ENCODE measurements at regions not wholly inside any gene's neighbourhood (a gene's known extent, or its start where the extent isn't known, plus 50 kb on each side); places are given as distances from the start of the nearest gene placed in this dataset.

GRCh38 chr2:181367411-181367810 lies 89.8 kb upstream of the ITGA4 start:
- Histone ChIP-seq H4K20me1 (ENCODE audit: insufficient read depth, low read depth, low read length) (no peaks in the 10 kb centered on the region), H3K79me2 (ENCODE audit: low read length) (no peaks in the 10 kb centered on the region), H3K4me3 (ENCODE audit: low read length) (no peak overlapping the region), H3K9ac (ENCODE audit: low read length) (no peak overlapping the region), H2AFZ (ENCODE audit: low read length) (no peak overlapping the region), H3K9me3 (ENCODE audit: low read length) (no peaks in the 10 kb centered on the region), H3K36me3 (ENCODE audit: insufficient read depth, low read length) (no peaks in the 10 kb centered on the region), H3K27me3 (ENCODE audit: low read length) (no peaks in the 10 kb centered on the region), H3K27ac (ENCODE audit: low read length) (no peak overlapping the region), H3K4me1 (ENCODE audit: low read length) (peaks cover 16% of the 10 kb centered on the region), H3K4me2 (ENCODE audit: low read depth, low read length, poor library complexity, severe bottlenecking) (no peak overlapping the region), H3K9me2 (replicated peaks; ENCODE audit: insufficient read depth, low read length) (no peaks in the 10 kb centered on the region)
- no peak for DNase-seq

DNA sequence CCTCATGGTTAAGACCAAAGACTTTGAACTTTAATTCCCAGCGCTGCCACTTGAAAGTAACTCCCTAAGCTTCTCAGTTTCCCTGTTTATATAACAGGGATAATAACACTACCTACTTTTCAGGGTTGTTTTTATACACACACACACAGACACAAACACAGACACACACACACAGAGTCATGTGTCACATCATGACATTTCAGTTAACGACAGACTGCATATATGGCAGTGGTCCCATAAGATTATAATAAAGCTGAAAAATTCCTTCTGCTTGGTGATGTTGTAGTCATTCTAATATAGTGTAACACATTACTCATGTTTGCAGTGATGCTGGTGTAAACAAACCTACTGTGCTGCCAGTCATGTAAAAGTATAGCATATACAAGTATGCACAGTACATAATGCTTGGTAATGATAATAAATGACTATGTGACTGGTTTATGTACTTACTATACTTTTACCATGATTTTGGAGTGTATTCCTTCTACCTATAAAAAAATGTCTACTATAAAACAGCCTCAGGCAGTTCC lies 89.2 kb upstream of the ITGA4 start:
- Histone ChIP-seq H3K4me3 (ENCODE audit: low read length) (no peak overlapping the region), H3K4me1 (ENCODE audit: low read length) (peaks cover 14% of the 10 kb centered on the region), H3K4me2 (ENCODE audit: low read depth, low read length, poor library complexity, severe bottlenecking) (no peak overlapping the region), H3K9me3 (ENCODE audit: low read length) (no peaks in the 10 kb centered on the region), H3K9me2 (replicated peaks; ENCODE audit: insufficient read depth, low read length) (no peaks in the 10 kb centered on the region), H3K79me2 (ENCODE audit: low read length) (no peaks in the 10 kb centered on the region), H4K20me1 (ENCODE audit: insufficient read depth, low read depth, low read length) (no peaks in the 10 kb centered on the region), H2AFZ (ENCODE audit: low read length) (no peak overlapping the region), H3K36me3 (ENCODE audit: insufficient read depth, low read length) (no peaks in the 10 kb centered on the region), H3K27ac (ENCODE audit: low read length) (no peak overlapping the region), H3K27me3 (ENCODE audit: low read length) (no peaks in the 10 kb centered on the region), H3K9ac (ENCODE audit: low read length) (no peak overlapping the region)
- DNase-seq: no peak

DNA sequence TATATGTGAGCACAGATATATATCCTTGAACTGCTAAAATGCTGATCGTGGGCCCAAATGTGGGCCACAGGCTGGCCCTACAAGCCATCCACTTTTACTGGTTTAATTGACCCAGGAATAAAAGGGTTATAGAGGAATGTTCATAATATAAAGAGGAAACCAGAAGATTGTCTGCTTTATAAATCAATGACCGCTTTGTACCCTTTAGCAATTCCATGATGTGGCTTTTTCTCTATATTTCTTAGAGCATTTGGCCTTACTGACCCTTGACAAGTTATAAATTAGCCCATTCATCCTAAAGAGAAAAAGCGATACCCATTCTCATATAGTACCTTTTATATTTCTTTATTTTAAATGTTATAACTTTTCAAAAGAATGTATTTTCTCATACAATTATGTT lies 87.1 kb upstream of the ITGA4 start:
- H3K4me1 ChIP-seq (ENCODE audit: low read length): peaks cover 15% of the 10 kb centered on the region
- no peak for DNase-seq
- H3K4me2 ChIP-seq (ENCODE audit: low read depth, low read length, poor library complexity, severe bottlenecking): no peak overlapping the region
- no peaks in the 10 kb centered on the region for H4K20me1 ChIP-seq (ENCODE audit: insufficient read depth, low read depth, low read length)
- H3K9ac ChIP-seq (ENCODE audit: low read length): no peak overlapping the region
- H2AFZ ChIP-seq (ENCODE audit: low read length): 0 out of 2 replicates have a peak overlapping the region, but pooled peaks have one; percentile 6
- no peaks in the 10 kb centered on the region for H3K36me3 ChIP-seq (ENCODE audit: insufficient read depth, low read length)
- no peaks in the 10 kb centered on the region for H3K9me2 ChIP-seq (replicated peaks; ENCODE audit: insufficient read depth, low read length)
- no peak overlapping the region for H3K4me3 ChIP-seq (ENCODE audit: low read length)
- H3K9me3 ChIP-seq (ENCODE audit: low read length): no peaks in the 10 kb centered on the region
- no peak overlapping the region for H3K27ac ChIP-seq (ENCODE audit: low read length)
- no peaks in the 10 kb centered on the region for H3K79me2 ChIP-seq (ENCODE audit: low read length)
- H3K27me3 ChIP-seq (ENCODE audit: low read length): no peaks in the 10 kb centered on the region

- DNase-seq: no peak
- H3K4me3 ChIP-seq (ENCODE audit: low read length): no peak overlapping the region
- H3K4me1 ChIP-seq (ENCODE audit: low read length): peaks cover 26% of the 10 kb centered on the region
- H3K9ac ChIP-seq (ENCODE audit: low read length): no peak overlapping the region
- no peak overlapping the region for H3K4me2 ChIP-seq (ENCODE audit: low read depth, low read length, poor library complexity, severe bottlenecking)
- H3K36me3 ChIP-seq (ENCODE audit: insufficient read depth, low read length): no peaks in the 10 kb centered on the region
- no peaks in the 10 kb centered on the region for H3K9me2 ChIP-seq (replicated peaks; ENCODE audit: insufficient read depth, low read length)
- no peaks in the 10 kb centered on the region for H3K27me3 ChIP-seq (ENCODE audit: low read length)
- no peaks in the 10 kb centered on the region for H3K9me3 ChIP-seq (ENCODE audit: low read length)
- H4K20me1 ChIP-seq (ENCODE audit: insufficient read depth, low read depth, low read length): no peaks in the 10 kb centered on the region
- no peak overlapping the region for H2AFZ ChIP-seq (ENCODE audit: low read length)
- H3K27ac ChIP-seq (ENCODE audit: low read length): no peak overlapping the region
- no peaks in the 10 kb centered on the region for H3K79me2 ChIP-seq (ENCODE audit: low read length)
These were observed 86.0 kb upstream of the ITGA4 start for GRCh38 chr2:181371195-181371594.

DNA sequence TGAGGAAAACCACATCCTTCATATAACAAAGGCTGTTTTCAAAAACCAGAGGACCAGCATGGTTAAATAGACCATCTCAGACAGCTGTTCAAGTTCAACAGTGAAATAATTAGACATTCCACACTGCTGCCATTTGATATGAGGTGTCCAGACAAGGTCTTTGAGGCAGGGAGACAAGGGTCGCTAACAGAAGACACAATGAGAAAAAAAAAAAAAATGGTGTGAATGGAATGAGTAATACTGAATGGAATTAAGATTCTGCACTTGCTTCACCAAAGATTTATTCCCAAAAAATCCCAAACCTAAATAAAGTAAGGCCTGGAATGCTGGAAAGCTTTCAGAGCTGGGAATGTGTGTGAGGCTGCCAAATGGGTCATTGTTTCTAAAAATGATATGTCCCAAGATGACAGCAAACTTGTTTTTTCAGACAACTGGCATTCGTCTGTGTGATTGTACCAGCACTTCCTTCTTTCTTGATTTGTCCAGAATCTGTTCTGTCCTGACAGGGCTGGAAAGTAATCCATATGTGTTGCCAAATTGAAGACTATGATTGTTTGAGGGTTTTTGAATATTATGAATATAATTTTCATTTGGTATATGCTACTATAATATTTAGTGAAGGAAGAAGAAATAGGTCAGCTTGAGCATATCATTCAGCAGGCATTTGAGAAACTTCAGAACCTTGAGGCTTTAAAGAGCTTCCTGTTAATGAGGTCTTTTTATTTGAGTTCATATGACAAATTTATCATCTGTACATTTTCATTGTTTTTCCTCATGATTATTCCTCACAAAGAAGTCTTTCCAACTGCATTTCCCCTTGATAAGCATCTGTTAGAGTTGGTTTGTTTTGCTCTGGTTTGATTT lies 85.2 kb upstream of the ITGA4 start:
- Histone ChIP-seq H3K4me3 (ENCODE audit: low read length) (no peak overlapping the region), H4K20me1 (ENCODE audit: insufficient read depth, low read depth, low read length) (no peaks in the 10 kb centered on the region), H3K9me2 (replicated peaks; ENCODE audit: insufficient read depth, low read length) (no peaks in the 10 kb centered on the region), H3K4me2 (ENCODE audit: low read depth, low read length, poor library complexity, severe bottlenecking) (no peak overlapping the region), H2AFZ (ENCODE audit: low read length) (no peak overlapping the region), H3K27ac (ENCODE audit: low read length) (peak overlapping the region; percentile 25), H3K27me3 (ENCODE audit: low read length) (no peaks in the 10 kb centered on the region), H3K79me2 (ENCODE audit: low read length) (no peaks in the 10 kb centered on the region), H3K4me1 (ENCODE audit: low read length) (peaks cover 34% of the 10 kb centered on the region), H3K36me3 (ENCODE audit: insufficient read depth, low read length) (no peaks in the 10 kb centered on the region), H3K9me3 (ENCODE audit: low read length) (no peaks in the 10 kb centered on the region), H3K9ac (ENCODE audit: low read length) (no peak overlapping the region)
- DNase-seq: no peak

DNA sequence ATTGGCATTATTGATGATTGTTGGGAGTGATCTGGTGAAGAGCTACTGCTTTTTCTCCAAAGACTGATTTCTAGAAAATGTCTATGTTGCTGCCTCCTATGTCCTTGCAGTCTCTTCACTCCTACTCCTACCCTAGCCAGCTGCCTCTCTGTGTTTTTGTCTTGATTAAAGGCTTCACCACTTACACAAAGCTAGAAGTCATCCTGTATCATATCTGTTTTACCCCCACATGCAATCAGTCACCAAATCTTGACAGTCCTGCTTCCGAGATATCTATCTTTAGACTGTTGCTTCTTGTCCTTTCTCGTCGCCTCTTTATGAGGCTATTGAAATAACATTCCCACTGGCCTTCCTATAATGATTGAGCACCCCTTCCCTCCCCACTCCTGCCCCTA lies 84.5 kb upstream of the ITGA4 start:
- Histone ChIP-seq H3K4me3 (ENCODE audit: low read length) (no peak overlapping the region), H3K4me1 (ENCODE audit: low read length) (peaks cover 37% of the 10 kb centered on the region), H4K20me1 (ENCODE audit: insufficient read depth, low read depth, low read length) (no peaks in the 10 kb centered on the region), H3K9ac (ENCODE audit: low read length) (no peak overlapping the region), H3K79me2 (ENCODE audit: low read length) (no peaks in the 10 kb centered on the region), H3K36me3 (ENCODE audit: insufficient read depth, low read length) (no peaks in the 10 kb centered on the region; the same call in 1 of the 2 replicates), H3K9me3 (ENCODE audit: low read length) (no peaks in the 10 kb centered on the region), H3K27me3 (ENCODE audit: low read length) (no peaks in the 10 kb centered on the region), H3K4me2 (ENCODE audit: low read depth, low read length, poor library complexity, severe bottlenecking) (no peak overlapping the region), H3K27ac (ENCODE audit: low read length) (peak overlapping the region; percentile 25), H3K9me2 (replicated peaks; ENCODE audit: insufficient read depth, low read length) (no peaks in the 10 kb centered on the region), H2AFZ (ENCODE audit: low read length) (no peak overlapping the region)
- DNase-seq: no peak

GRCh38 chr2:181374781-181375675 lies 82.2 kb upstream of the ITGA4 start:
- Histone ChIP-seq H3K36me3 (ENCODE audit: insufficient read depth, low read length) (peaks cover 10% of the 10 kb centered on the region), H3K9me3 (ENCODE audit: low read length) (no peaks in the 10 kb centered on the region), H3K9me2 (replicated peaks; ENCODE audit: insufficient read depth, low read length) (no peaks in the 10 kb centered on the region), H3K9ac (ENCODE audit: low read length) (peak overlapping the region; percentile 29), H3K27me3 (ENCODE audit: low read length) (no peaks in the 10 kb centered on the region), H3K27ac (ENCODE audit: low read length) (peak overlapping the region; percentile 73), H3K4me2 (ENCODE audit: low read depth, low read length, poor library complexity, severe bottlenecking) (peak overlapping the region; percentile 52), H3K79me2 (ENCODE audit: low read length) (no peaks in the 10 kb centered on the region), H3K4me3 (ENCODE audit: low read length) (no peak overlapping the region; the same call in 1 of the 2 replicates), H2AFZ (ENCODE audit: low read length) (peak overlapping the region; percentile 70), H4K20me1 (ENCODE audit: insufficient read depth, low read depth, low read length) (no peaks in the 10 kb centered on the region), H3K4me1 (ENCODE audit: low read length) (peaks cover 46% of the 10 kb centered on the region)
- peak; percentile 60 for DNase-seq

- H3K36me3 ChIP-seq (ENCODE audit: insufficient read depth, low read length): peaks cover 10% of the 10 kb centered on the region
- no peak for DNase-seq
- no peaks in the 10 kb centered on the region for H3K79me2 ChIP-seq (ENCODE audit: low read length)
These were observed 80.7 kb upstream of the ITGA4 start for GRCh38 chr2:181376442-181376841.

More at GRCh38 chr2:181376442-181376841, 80.7 kb upstream of the ITGA4 start:
- Histone ChIP-seq H3K4me3 (ENCODE audit: low read length) (no peak overlapping the region), H3K9me2 (replicated peaks; ENCODE audit: insufficient read depth, low read length) (no peaks in the 10 kb centered on the region), H2AFZ (ENCODE audit: low read length) (no peak overlapping the region), H3K27ac (ENCODE audit: low read length) (peak overlapping the region; percentile 73; the same call in 1 of the 2 replicates), H3K9ac (ENCODE audit: low read length) (no peak overlapping the region), H3K27me3 (ENCODE audit: low read length) (no peaks in the 10 kb centered on the region), H3K9me3 (ENCODE audit: low read length) (no peaks in the 10 kb centered on the region), H3K4me1 (ENCODE audit: low read length) (peaks cover 61% of the 10 kb centered on the region), H4K20me1 (ENCODE audit: insufficient read depth, low read depth, low read length) (no peaks in the 10 kb centered on the region), H3K4me2 (ENCODE audit: low read depth, low read length, poor library complexity, severe bottlenecking) (no peak overlapping the region)
